ENCODE measurements at regions not wholly inside any gene's neighbourhood (a gene's known extent, or its start where the extent isn't known, plus 50 kb on each side); places are given as distances from the start of the nearest gene placed in this dataset.
"Not testable (repeated sequence)": the region's sequence is repeated elsewhere in the genome, so short reads cannot be mapped to it uniquely, and the experiment has no call there.

DNA sequence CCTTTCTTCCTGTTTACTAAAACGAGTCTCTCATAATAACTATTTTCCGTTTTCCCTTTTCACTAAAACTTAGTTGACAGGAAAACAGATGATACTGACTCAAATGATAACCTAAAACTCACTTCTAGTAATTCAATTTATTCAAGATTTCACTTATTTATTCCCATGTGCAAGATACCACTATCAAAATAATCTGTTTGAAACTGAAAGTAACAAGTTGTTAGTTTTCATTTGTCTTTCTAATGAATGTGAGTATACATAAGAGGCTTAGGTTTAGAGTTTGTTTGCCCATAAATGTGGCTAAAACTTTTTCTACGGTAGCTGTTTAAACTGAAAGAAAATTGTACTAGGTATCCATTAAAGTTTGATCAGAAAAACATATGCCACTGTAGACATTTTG, 314.9 kb upstream of the STEAP1 start:
- Histone ChIP-seq H3K4me3 (no peak overlapping the region), H3K36me3 (no peaks in the 10 kb centered on the region), H3K9me3 (no peaks in the 10 kb centered on the region), H3K27me3 (no peaks in the 10 kb centered on the region), H3K27ac (no peak overlapping the region), H3K4me1 (no peaks in the 10 kb centered on the region)
- intact Hi-C loops (cut with DNase I; ENCODE audit: low total_unique reads): no loop called here
- TF ChIP-seq POLR2A (IDR thresholded peaks at IDR 0.05): no peak
- TF ChIP-seq, protein P1, sequence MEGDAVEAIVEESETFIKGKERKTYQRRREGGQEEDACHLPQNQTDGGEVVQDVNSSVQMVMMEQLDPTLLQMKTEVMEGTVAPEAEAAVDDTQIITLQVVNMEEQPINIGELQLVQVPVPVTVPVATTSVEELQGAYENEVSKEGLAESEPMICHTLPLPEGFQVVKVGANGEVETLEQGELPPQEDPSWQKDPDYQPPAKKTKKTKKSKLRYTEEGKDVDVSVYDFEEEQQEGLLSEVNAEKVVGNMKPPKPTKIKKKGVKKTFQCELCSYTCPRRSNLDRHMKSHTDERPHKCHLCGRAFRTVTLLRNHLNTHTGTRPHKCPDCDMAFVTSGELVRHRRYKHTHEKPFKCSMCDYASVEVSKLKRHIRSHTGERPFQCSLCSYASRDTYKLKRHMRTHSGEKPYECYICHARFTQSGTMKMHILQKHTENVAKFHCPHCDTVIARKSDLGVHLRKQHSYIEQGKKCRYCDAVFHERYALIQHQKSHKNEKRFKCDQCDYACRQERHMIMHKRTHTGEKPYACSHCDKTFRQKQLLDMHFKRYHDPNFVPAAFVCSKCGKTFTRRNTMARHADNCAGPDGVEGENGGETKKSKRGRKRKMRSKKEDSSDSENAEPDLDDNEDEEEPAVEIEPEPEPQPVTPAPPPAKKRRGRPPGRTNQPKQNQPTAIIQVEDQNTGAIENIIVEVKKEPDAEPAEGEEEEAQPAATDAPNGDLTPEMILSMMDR (IDR thresholded peaks at IDR 0.05): no peak
- no peak for TF ChIP-seq POLR2AphosphoS5 (IDR thresholded peaks at IDR 0.05)
- DNase-seq (ENCODE audit: low spot score in 2 of 2): no peak

DNA sequence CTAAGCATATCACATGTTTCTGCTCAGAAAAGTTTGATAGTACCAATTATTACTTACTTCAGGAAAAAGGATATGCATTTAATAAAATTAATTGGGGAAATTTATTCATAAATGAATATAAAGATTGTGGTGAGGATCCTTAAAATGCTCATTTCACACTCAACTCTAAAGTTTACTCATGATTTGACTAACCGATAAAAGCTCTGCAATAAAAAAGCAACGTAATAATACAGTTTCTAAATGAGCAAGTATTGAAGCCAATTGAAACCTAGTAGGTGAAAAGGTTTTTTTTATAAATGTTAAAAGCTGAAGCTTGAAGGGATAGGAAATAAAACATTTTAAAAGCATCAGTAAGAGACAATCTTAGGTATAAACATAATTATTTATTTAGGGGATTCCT, 308.3 kb upstream of the STEAP1 start:
- Histone ChIP-seq H3K9me3 (no peaks in the 10 kb centered on the region), H3K27ac (no peak overlapping the region), H3K27me3 (no peaks in the 10 kb centered on the region), H3K4me3 (no peak overlapping the region), H3K36me3 (no peaks in the 10 kb centered on the region), H3K4me1 (no peaks in the 10 kb centered on the region)
- intact Hi-C loops (cut with DNase I; ENCODE audit: low total_unique reads): no loop called here
- TF ChIP-seq, protein P1 (IDR thresholded peaks at IDR 0.05): no peak
- no peak for TF ChIP-seq POLR2A (IDR thresholded peaks at IDR 0.05)
- no peak for TF ChIP-seq POLR2AphosphoS5 (IDR thresholded peaks at IDR 0.05)
- DNase-seq (ENCODE audit: low spot score in 2 of 2): no peak

DNA sequence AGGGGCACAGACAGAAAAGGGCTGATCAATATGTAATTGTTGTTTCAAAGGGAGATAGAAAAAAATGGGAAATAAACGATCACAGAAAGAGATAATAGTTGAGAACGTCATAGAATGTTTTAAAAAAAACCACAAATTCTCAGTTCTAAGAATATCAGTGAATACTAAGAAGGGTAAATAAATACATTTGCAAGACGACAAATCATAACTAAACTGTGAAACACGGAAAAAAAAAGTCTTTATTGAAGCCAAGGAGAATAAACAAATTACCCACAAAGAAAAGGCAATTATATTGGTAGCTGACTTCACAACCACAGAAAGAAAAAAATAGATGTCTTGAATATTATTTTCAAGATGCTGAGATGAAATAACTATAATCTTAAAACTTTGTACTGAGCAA, 305.2 kb upstream of the STEAP1 start:
- Histone ChIP-seq H3K36me3 (no peaks in the 10 kb centered on the region), H3K27me3 (no peaks in the 10 kb centered on the region), H3K27ac (no peak overlapping the region), H3K4me1 (no peaks in the 10 kb centered on the region), H3K9me3 (no peaks in the 10 kb centered on the region), H3K4me3 (no peak overlapping the region)
- no peak for DNase-seq (ENCODE audit: low spot score in 2 of 2)
- intact Hi-C loops (cut with DNase I; ENCODE audit: low total_unique reads): no loop called here
- TF ChIP-seq POLR2A (IDR thresholded peaks at IDR 0.05) (no peak), POLR2AphosphoS5 (IDR thresholded peaks at IDR 0.05) (no peak)
- TF ChIP-seq, protein P1 (IDR thresholded peaks at IDR 0.05): no peak

DNA sequence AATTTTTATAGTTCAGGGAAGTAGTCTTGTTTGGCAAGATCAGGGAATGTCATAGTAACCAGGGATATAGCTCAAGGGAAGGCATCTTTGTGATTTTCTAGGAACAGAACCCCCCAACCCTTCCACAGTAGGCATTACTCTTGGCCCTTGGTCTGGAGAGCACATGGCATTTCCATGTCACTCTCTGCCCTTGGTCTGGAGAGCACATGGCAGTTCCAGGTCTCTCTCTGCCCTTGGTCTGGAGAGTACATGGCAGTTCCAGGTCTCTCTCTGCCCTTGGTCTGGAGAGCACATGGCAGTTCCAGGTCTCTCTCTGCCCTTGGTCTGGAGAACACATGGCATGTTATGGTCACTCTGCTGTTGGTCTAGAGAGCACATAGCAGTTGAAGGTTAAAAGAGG, 297.2 kb upstream of the STEAP1 start:
- DNase-seq (ENCODE audit: low spot score in 2 of 2); H3K36me3 ChIP-seq; H3K27ac ChIP-seq; H3K4me1 ChIP-seq; intact Hi-C loops (cut with DNase I; ENCODE audit: low total_unique reads); H3K4me3 ChIP-seq; H3K27me3 ChIP-seq: not testable (repeated sequence)
- H3K9me3 ChIP-seq: peaks cover 14 to 29% of the 10 kb centered on the region in 2 donors

DNA sequence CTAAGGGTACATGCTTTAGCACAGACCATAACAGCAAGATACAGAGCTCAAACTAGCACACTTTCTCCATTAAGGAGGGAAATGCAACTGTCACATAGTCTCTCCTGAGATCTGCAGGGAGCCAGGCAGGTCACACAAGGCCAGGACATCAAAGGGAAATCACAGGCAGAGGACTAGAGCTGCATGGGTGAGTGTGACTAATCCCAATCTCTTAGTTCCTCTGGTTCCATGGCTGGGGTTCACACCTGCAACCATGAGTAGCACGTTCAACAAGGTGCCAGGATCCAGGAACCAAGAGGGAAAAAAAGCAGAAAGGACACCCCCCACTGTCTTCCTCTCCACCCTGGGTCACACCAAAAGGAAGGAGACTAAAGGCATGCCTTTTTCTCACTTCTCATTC, 296.5 kb upstream of the STEAP1 start:
- intact Hi-C loops (cut with DNase I; ENCODE audit: low total_unique reads): no loop called here
- TF ChIP-seq POLR2A (IDR thresholded peaks at IDR 0.05): no peak
- TF ChIP-seq POLR2AphosphoS5 (IDR thresholded peaks at IDR 0.05): no peak
- TF ChIP-seq, protein P1 (IDR thresholded peaks at IDR 0.05): no peak
- H3K4me3 ChIP-seq: no peak overlapping the region
- no peak for DNase-seq (ENCODE audit: low spot score in 2 of 2)
- no peak overlapping the region for H3K27ac ChIP-seq
- no peaks in the 10 kb centered on the region for H3K36me3 ChIP-seq
- H3K4me1 ChIP-seq: no peaks in the 10 kb centered on the region
- no peaks in the 10 kb centered on the region for H3K27me3 ChIP-seq
- peaks cover 14 to 29% of the 10 kb centered on the region in 2 donors for H3K9me3 ChIP-seq

DNA sequence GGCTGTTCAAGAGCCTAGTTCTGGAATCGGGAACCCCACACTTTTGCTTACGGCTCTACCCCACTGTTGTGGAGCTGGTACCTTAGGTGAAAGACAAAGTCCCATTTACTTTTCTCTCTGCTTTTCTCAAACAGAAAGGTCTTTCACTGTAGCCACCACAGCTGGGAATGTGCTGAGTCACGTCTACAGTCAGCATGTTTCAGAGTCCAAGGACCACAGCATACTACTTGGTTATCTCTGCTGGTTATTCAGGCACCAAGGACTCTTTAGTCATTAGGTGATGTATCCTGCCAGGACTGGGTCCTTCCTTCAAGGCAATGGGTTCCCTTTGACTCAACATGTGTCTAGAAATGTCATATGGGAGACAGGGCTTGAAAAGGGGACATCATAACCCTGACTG, 266.8 kb upstream of the STEAP1 start:
- TF ChIP-seq, protein P1 (IDR thresholded peaks at IDR 0.05): no peak
- no peak for TF ChIP-seq POLR2AphosphoS5 (IDR thresholded peaks at IDR 0.05)
- no peak for TF ChIP-seq POLR2A (IDR thresholded peaks at IDR 0.05)
- H3K27me3 ChIP-seq: no peaks in the 10 kb centered on the region
- H3K27ac ChIP-seq: no peak overlapping the region
- intact Hi-C loops (cut with DNase I; ENCODE audit: low total_unique reads): no loop called here
- DNase-seq (ENCODE audit: low spot score in 2 of 2): no peak
- H3K9me3 ChIP-seq: no peaks in the 10 kb centered on the region
- H3K36me3 ChIP-seq: no peaks in the 10 kb centered on the region
- no peak overlapping the region for H3K4me3 ChIP-seq
- no peaks in the 10 kb centered on the region for H3K4me1 ChIP-seq

Measured in breast epithelium (tissue), 4 donors.